Endothelial cell of umbilical vein (primary cell): ENCODE measurements at regions not wholly inside any gene's neighbourhood (a gene's known extent, or its start where the extent isn't known, plus 50 kb on each side); places are given as distances from the start of the nearest gene placed in this dataset.

Experiments
- BruUV-seq: library from RNA; stranded (reverse); fragments of 400-500 nt; replicated peaks from 2 replicates; lab custom pipeline; 2021; lab: Mats Ljungman, UMichigan
- CTCF ChIA-PET: fragments of 300-600, 350-600 bp; sonication (Branson Sonifier 250); formaldehyde crosslinking; loops from one replicate; lab custom pipeline; 2021; ENCODE audit warnings: antibody characterized with exemption, inconsistent platforms; lab: Charles Lee
- POLR2A ChIA-PET: fragments of 300-600, 350-600 bp; sonication (Branson Sonifier 250); formaldehyde crosslinking; loops from one replicate; lab custom pipeline; 2021; ENCODE audit warnings: antibody characterized with exemption, inconsistent platforms; lab: Charles Lee
- DNase-seq: peaks from one replicate; pipeline ENCODE4 v3.0.0-alpha.2; 2011; ENCODE audit warnings: low read depth, low spot score
- FAIRE-seq: peaks from 2 replicates; lab custom pipeline; 2011; peaks lifted over from hg19 to GRCh38; lab: Jason Lieb, UNC
- H2AFZ ChIP-seq: 2 replicates; pipeline ENCODE4 v1.6.0; 2012; ENCODE audit warnings: low read depth, low read length, control low read depth, inconsistent platforms
- H3K27ac ChIP-seq: 2 replicates; pipeline ENCODE4 v1.5.1; 2011; ENCODE audit warnings: low read depth, mild to moderate bottlenecking, control low read depth, low read length, moderate library complexity; ENCODE audit not compliant: insufficient read depth
- H3K27me3 ChIP-seq, 2 experiments: 2 replicates each; pipeline versions ENCODE4 v1.6.0 to v1.6.1; 2011; ENCODE audit warnings: low read length in 2 of 2, mixed read lengths in 1 of 2; ENCODE audit not compliant: control insufficient read depth in 2 of 2, insufficient read depth in 2 of 2
- H3K36me3 ChIP-seq, 2 experiments: 2 replicates in 1 of 2; 3 replicates in 1 of 2; pipeline ENCODE4 v1.5.1; 2011; ENCODE audit warnings: low read length in 2 of 2, mild to moderate bottlenecking in 1 of 2, moderate library complexity in 1 of 2; ENCODE audit not compliant: control insufficient read depth in 2 of 2, insufficient read depth in 2 of 2; ENCODE audit errors: extremely low read depth in 1 of 2
- H3K4me1 ChIP-seq: 3 replicates; pipeline ENCODE4 v1.5.1; 2011; ENCODE audit warnings: mild to moderate bottlenecking, low read length; ENCODE audit not compliant: control insufficient read depth, insufficient read depth; ENCODE audit errors: extremely low read depth
- H3K4me2 ChIP-seq: 2 replicates; pipeline ENCODE4 v1.6.1; 2011; ENCODE audit warnings: low read length, control low read depth, mixed read lengths; ENCODE audit not compliant: insufficient read depth
- H3K4me3 ChIP-seq, 3 experiments: fragments of 200-600 bp in 1 of 3; sonication (generic), shearing (Covaris generic) in 1 of 3; replicated peaks in 1 of 3; 2 replicates each; pipeline ENCODE4 v1.5.1; 2011 to 2016; ENCODE audit warnings: control low read depth in 3 of 3, low read length in 3 of 3, mild to moderate bottlenecking in 2 of 3, inconsistent platforms in 1 of 3, low read depth in 1 of 3, moderate library complexity in 1 of 3; ENCODE audit not compliant: insufficient read depth in 1 of 3
- H3K79me2 ChIP-seq: 2 replicates; pipeline ENCODE4 v1.6.0; 2012; ENCODE audit warnings: low read length, inconsistent platforms; ENCODE audit not compliant: control insufficient read depth, insufficient read depth
- H3K9ac ChIP-seq: replicated peaks from 2 replicates; pipeline ENCODE3; 2011; ENCODE audit warnings: low read length, control low read depth; ENCODE audit not compliant: insufficient read depth; ENCODE audit errors: extremely low read depth
- H3K9me1 ChIP-seq: replicated peaks from 3 replicates; pipeline ENCODE4 v1.6.0; 2011; ENCODE audit warnings: mild to moderate bottlenecking, low read length; ENCODE audit not compliant: control insufficient read depth, insufficient read depth; ENCODE audit errors: extremely low read depth
- H3K9me3 ChIP-seq: replicated peaks from 2 replicates; pipeline ENCODE4 v1.5.1; 2012; ENCODE audit warnings: low read length, inconsistent platforms; ENCODE audit not compliant: control insufficient read depth, insufficient read depth
- H4K20me1 ChIP-seq: replicated peaks from 2 replicates; pipeline ENCODE3; 2011; ENCODE audit warnings: mild to moderate bottlenecking, low read length; ENCODE audit not compliant: control insufficient read depth, insufficient read depth; ENCODE audit errors: extremely low read depth
- EZH2 ChIP-seq: IDR thresholded peaks from 2 replicates; pipeline ENCODE4 v1.6.1; 2012; ENCODE audit warnings: borderline replicate concordance, low read depth, mild to moderate bottlenecking, moderate library complexity, low read length, inconsistent platforms; ENCODE audit not compliant: severe bottlenecking
- FOS ChIP-seq: IDR thresholded peaks from 2 replicates; pipeline ENCODE4 v1.6.1; 2011; ENCODE audit warnings: mild to moderate bottlenecking, low read length, moderate library complexity, borderline replicate concordance; ENCODE audit not compliant: insufficient read depth
- GATA2 ChIP-seq: IDR thresholded peaks from 2 replicates; pipeline ENCODE4 v1.7.0; 2011; ENCODE audit warnings: low read depth, mild to moderate bottlenecking, moderate library complexity, mixed read lengths, low read length; ENCODE audit not compliant: insufficient read length, insufficient read depth
- JUN ChIP-seq: IDR thresholded peaks from 2 replicates; pipeline ENCODE4 v1.6.1; 2011; ENCODE audit warnings: borderline replicate concordance, low read depth; ENCODE audit not compliant: insufficient read length, insufficient read depth
- MYC ChIP-seq: IDR thresholded peaks from one replicate; pipeline ENCODE4 v1.6.1; 2011; ENCODE audit warnings: mild to moderate bottlenecking, low read depth, low read length
- POLR2A ChIP-seq: IDR thresholded peaks from 2 replicates; pipeline ENCODE4 v1.6.1; 2012; ENCODE audit warnings: low read depth, mild to moderate bottlenecking, control low read depth, low read length
- POLR2AphosphoS5 ChIP-seq: IDR thresholded peaks from 2 replicates; pipeline ENCODE4 v1.6.1; 2012; ENCODE audit warnings: low read depth, mild to moderate bottlenecking, control low read depth, low read length, moderate library complexity; ENCODE audit not compliant: insufficient read depth
- dilution Hi-C: fragments of 300-500 bp; cut with MboI; formaldehyde crosslinking; loops from one replicate; pipeline ENCODE4 v1.15.0; 2019; ENCODE audit warnings: low sequenced_read_pairs; ENCODE audit not compliant: extremely low pct_ligation_motif_present
- intact Hi-C: fragments of 100-400 bp; cut with micrococcal nuclease; formaldehyde crosslinking; loops from one replicate; pipeline ENCODE4 v1.10.0; 2022
- TF ChIP-seq, protein P1 (sequence below), 2 donors: IDR thresholded peaks; 1 replicate in 1 of 2; 2 replicates in 1 of 2; pipeline ENCODE4 v1.5.1; 2011; ENCODE audit warnings: low read length in 2 of 2, mild to moderate bottlenecking in 2 of 2, moderate library complexity in 2 of 2, control low read depth in 1 of 2, inconsistent platforms in 1 of 2, low read depth in 1 of 2; ENCODE audit not compliant: insufficient read depth in 1 of 2; ENCODE audit errors: extremely low read depth in 1 of 2
- TF ChIP-seq, protein P2 (sequence below): IDR thresholded peaks from 2 replicates; pipeline ENCODE4 v1.6.1; 2011; ENCODE audit not compliant: insufficient read depth, insufficient read length

DNA sequence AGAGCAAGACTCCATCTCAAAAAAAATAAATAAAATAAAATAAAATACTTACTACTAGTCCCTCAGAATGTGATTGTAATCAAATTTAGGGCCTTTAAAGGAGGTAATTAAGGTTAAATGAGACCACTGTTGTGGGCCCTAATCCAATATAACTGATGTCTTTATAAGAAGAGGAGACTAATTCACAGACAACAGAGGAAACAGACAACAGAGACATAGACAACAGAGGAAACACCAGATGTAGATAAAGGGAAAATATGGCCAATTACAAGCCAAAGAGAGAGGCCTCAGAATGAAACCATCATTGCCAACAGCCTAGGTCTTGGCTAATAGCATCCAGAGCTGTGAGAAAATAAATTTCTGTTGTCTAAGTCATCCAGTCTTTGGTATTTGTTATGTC, 669.0 kb upstream of the FOXG1 start:
- Histone ChIP-seq H3K27ac (no peak overlapping the region), H3K9ac (no peak overlapping the region), H3K79me2 (no peaks in the 10 kb centered on the region), H3K9me3 (no peaks in the 10 kb centered on the region), H4K20me1 (no peaks in the 10 kb centered on the region), H3K36me3 (no peaks in the 10 kb centered on the region), H2AFZ (no peak overlapping the region), H3K9me1 (no peaks in the 10 kb centered on the region), H3K27me3 (no peaks in the 10 kb centered on the region), H3K4me3 (no peak overlapping the region), H3K4me1 (no peaks in the 10 kb centered on the region), H3K4me2 (no peak overlapping the region)
- ChIA-PET CTCF (no interaction called here), POLR2A (no interaction called here)
- BruUV-seq, result no TSS peak
- FAIRE-seq, result no peak
- dilution Hi-C loops, result no loop called here
- no peak for DNase-seq
- TF ChIP-seq EZH2 (no peak), POLR2A (no peak), GATA2 (no peak), FOS (no peak), MYC (no peak), POLR2AphosphoS5 (no peak), JUN (no peak)
- TF ChIP-seq, protein P1, sequence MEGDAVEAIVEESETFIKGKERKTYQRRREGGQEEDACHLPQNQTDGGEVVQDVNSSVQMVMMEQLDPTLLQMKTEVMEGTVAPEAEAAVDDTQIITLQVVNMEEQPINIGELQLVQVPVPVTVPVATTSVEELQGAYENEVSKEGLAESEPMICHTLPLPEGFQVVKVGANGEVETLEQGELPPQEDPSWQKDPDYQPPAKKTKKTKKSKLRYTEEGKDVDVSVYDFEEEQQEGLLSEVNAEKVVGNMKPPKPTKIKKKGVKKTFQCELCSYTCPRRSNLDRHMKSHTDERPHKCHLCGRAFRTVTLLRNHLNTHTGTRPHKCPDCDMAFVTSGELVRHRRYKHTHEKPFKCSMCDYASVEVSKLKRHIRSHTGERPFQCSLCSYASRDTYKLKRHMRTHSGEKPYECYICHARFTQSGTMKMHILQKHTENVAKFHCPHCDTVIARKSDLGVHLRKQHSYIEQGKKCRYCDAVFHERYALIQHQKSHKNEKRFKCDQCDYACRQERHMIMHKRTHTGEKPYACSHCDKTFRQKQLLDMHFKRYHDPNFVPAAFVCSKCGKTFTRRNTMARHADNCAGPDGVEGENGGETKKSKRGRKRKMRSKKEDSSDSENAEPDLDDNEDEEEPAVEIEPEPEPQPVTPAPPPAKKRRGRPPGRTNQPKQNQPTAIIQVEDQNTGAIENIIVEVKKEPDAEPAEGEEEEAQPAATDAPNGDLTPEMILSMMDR (IDR thresholded peaks at IDR 0.05; ENCODE audit: extremely low read depth in 1 of 2, insufficient read depth in 1 of 2, low read depth in 1 of 2, low read length in 2 of 2), result no peak
- TF ChIP-seq, protein P2, sequence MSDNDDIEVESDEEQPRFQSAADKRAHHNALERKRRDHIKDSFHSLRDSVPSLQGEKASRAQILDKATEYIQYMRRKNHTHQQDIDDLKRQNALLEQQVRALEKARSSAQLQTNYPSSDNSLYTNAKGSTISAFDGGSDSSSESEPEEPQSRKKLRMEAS, result no peak
- intact Hi-C loops, result no loop called here
